IMR-90 (cell line): ENCODE measurements at regions not wholly inside any gene's neighbourhood (a gene's known extent, or its start where the extent isn't known, plus 50 kb on each side); places are given as distances from the start of the nearest gene placed in this dataset.

Source experiments
- ATAC-seq: fragments of 200-7000 bp; cut with Tn5 transposase; 2 replicates; pipeline ENCODE4 v1.9.1; 2020; ENCODE audit warnings: low read depth, mild to moderate bottlenecking, moderate library complexity
- BruUV-seq: library from RNA; stranded (reverse); fragments of 400-500 nt; replicated peaks from 2 replicates; lab custom pipeline; 2021; lab: Mats Ljungman, UMichigan
- CTCF ChIA-PET: fragments of 300-600 bp; formaldehyde crosslinking; extraction: SDS; loops from one replicate; lab custom pipeline; 2021; ENCODE audit warnings: antibody characterized with exemption; lab: Yijun Ruan, JAX
- POLR2A ChIA-PET: fragments of 300-600 bp; sonication (Branson Sonifier 250); formaldehyde crosslinking; loops from one replicate; lab custom pipeline; 2022; ENCODE audit warnings: antibody characterized with exemption; ENCODE audit not compliant: unreplicated experiment; lab: Charles Lee
- DNase-seq: peaks from one replicate; pipeline ENCODE4 v3.0.0; 2013
- H2AFZ ChIP-seq: replicated peaks from 2 replicates; pipeline ENCODE3; 2013; ENCODE audit warnings: low read length, mild to moderate bottlenecking; ENCODE audit not compliant: poor library complexity
- H2AK5ac ChIP-seq: 2 replicates; pipeline ENCODE4 v1.6.1; 2013; ENCODE audit warnings: low read depth, low read length, inconsistent platforms
- H2AK9ac ChIP-seq: replicated peaks from 2 replicates; pipeline ENCODE3; 2013; ENCODE audit warnings: mild to moderate bottlenecking, low read depth, low read length, moderate library complexity; ENCODE audit not compliant: poor library complexity
- H2BK120ac ChIP-seq: 2 replicates; pipeline ENCODE4 v1.6.1; 2013; ENCODE audit warnings: low read depth, low read length, inconsistent platforms
- H2BK15ac ChIP-seq: 3 replicates; pipeline ENCODE4 v1.6.1; 2013; ENCODE audit warnings: low read depth, low read length, inconsistent platforms
- H2BK20ac ChIP-seq: 2 replicates; pipeline ENCODE4 v1.6.1; 2013; ENCODE audit warnings: low read depth, mild to moderate bottlenecking, inconsistent platforms, low read length, moderate library complexity
- H2BK5ac ChIP-seq: 2 replicates; pipeline ENCODE4 v1.6.1; 2013; ENCODE audit warnings: mild to moderate bottlenecking, low read depth, low read length, inconsistent platforms; ENCODE audit not compliant: poor library complexity, severe bottlenecking
- H3K14ac ChIP-seq: replicated peaks from 2 replicates; pipeline ENCODE4 v1.6.1; 2013; ENCODE audit warnings: low read depth, low read length, inconsistent platforms
- H3K18ac ChIP-seq: 2 replicates; pipeline ENCODE4 v1.6.1; 2013; ENCODE audit warnings: low read depth, low read length, control low read depth
- H3K23ac ChIP-seq: 2 replicates; pipeline ENCODE4 v1.6.1; 2013; ENCODE audit warnings: low read depth, low read length, inconsistent platforms
- H3K27ac ChIP-seq: 2 replicates; pipeline ENCODE4 v1.5.1; 2013; ENCODE audit warnings: mild to moderate bottlenecking, control low read depth, low read length; ENCODE audit not compliant: insufficient read depth
- H3K27me3 ChIP-seq: 2 replicates; pipeline ENCODE4 v1.6.1; 2013; ENCODE audit warnings: low read length; ENCODE audit not compliant: control insufficient read depth, insufficient read depth
- H3K36me3 ChIP-seq: 2 replicates; pipeline ENCODE4 v1.6.1; 2013; ENCODE audit warnings: low read length, mixed read lengths; ENCODE audit not compliant: control insufficient read depth, insufficient read depth
- H3K4ac ChIP-seq: 2 replicates; pipeline ENCODE4 v1.6.1; 2013; ENCODE audit warnings: low read depth, low read length, inconsistent platforms
- H3K4me1 ChIP-seq: 2 replicates; pipeline ENCODE4 v1.6.1; 2013; ENCODE audit warnings: low read length, mixed read lengths; ENCODE audit not compliant: control insufficient read depth, insufficient read depth
- H3K4me2 ChIP-seq: 2 replicates; pipeline ENCODE4 v1.6.1; 2013; ENCODE audit warnings: low read depth, mild to moderate bottlenecking, control low read depth, low read length, moderate library complexity
- H3K4me3 ChIP-seq: 2 replicates; pipeline ENCODE4 v1.5.1; 2013; ENCODE audit warnings: low read depth, mild to moderate bottlenecking, control low read depth, low read length, moderate library complexity; ENCODE audit not compliant: insufficient read depth
- H3K56ac ChIP-seq: 2 replicates; pipeline ENCODE4 v1.6.1; 2013; ENCODE audit warnings: low read length, inconsistent platforms; ENCODE audit not compliant: insufficient read depth; ENCODE audit errors: extremely low read depth
- H3K79me1 ChIP-seq, 2 experiments: 2 replicates each; pipeline ENCODE4 v1.6.1; 2013; ENCODE audit warnings: low read length in 2 of 2, inconsistent platforms in 1 of 2, low read depth in 1 of 2
- H3K9ac ChIP-seq: 2 replicates; pipeline ENCODE4 v1.6.1; 2013; ENCODE audit warnings: low read depth, low read length, control low read depth
- H3K9me1 ChIP-seq: 2 replicates; pipeline ENCODE4 v1.6.1; 2013; ENCODE audit warnings: low read length, inconsistent platforms; ENCODE audit not compliant: insufficient read depth
- H3K9me3 ChIP-seq: 2 replicates; pipeline ENCODE4 v1.6.1; 2013; ENCODE audit warnings: low read length; ENCODE audit not compliant: control insufficient read depth, insufficient read depth
- H4K20me1 ChIP-seq: 2 replicates; pipeline ENCODE4 v1.6.1; 2013; ENCODE audit warnings: low read length, inconsistent platforms; ENCODE audit not compliant: insufficient read depth
- H4K5ac ChIP-seq: 2 replicates; pipeline ENCODE4 v1.6.1; 2013; ENCODE audit warnings: mild to moderate bottlenecking, low read depth, low read length, control low read depth
- H4K8ac ChIP-seq, 2 experiments: 2 replicates each; pipeline ENCODE4 v1.6.1; 2013; ENCODE audit warnings: low read depth in 2 of 2, low read length in 2 of 2, control low read depth in 1 of 2, inconsistent platforms in 1 of 2
- H4K91ac ChIP-seq: 2 replicates; pipeline ENCODE4 v1.6.1; 2013; ENCODE audit warnings: low read depth, low read length, inconsistent platforms; ENCODE audit not compliant: insufficient read depth
- BHLHE40 ChIP-seq: fragments of 150-350 bp; IDR thresholded peaks from 2 replicates; pipeline ENCODE4 v1.6.1; 2016; ENCODE audit warnings: mild to moderate bottlenecking, low read depth, low read length
- CEBPB ChIP-seq: IDR thresholded peaks from 2 replicates; pipeline ENCODE4 v1.6.1; 2012; ENCODE audit warnings: low read depth, low read length, improper control_type of control experiment
- CHD1 ChIP-seq: IDR thresholded peaks from 2 replicates; pipeline ENCODE4 v1.6.1; 2012; ENCODE audit warnings: low read depth, low read length, improper control_type of control experiment
- CTCF ChIP-seq: conservative IDR thresholded peaks from 2 replicates; pipeline ENCODE4 v1.5.1; 2012; ENCODE audit warnings: mild to moderate bottlenecking, low read depth, low read length, improper control_type of control experiment
- ELK1 ChIP-seq: fragments of 150-350 bp; IDR thresholded peaks from 2 replicates; pipeline ENCODE4 v1.6.1; 2016; ENCODE audit warnings: low read depth, mild to moderate bottlenecking, low read length, moderate library complexity, borderline replicate concordance
- FOS ChIP-seq: fragments of 150-350 bp; IDR thresholded peaks from 2 replicates; pipeline ENCODE4 v1.6.1; 2016; ENCODE audit warnings: low read depth, low read length
- MAFK ChIP-seq: IDR thresholded peaks from 2 replicates; pipeline ENCODE4 v1.6.1; 2012; ENCODE audit warnings: low read depth, low read length, improper control_type of control experiment
- MAZ ChIP-seq: IDR thresholded peaks from 2 replicates; pipeline ENCODE4 v1.6.1; 2012; ENCODE audit warnings: low read depth, mild to moderate bottlenecking, low read length, improper control_type of control experiment, moderate library complexity, borderline replicate concordance
- MXI1 ChIP-seq: IDR thresholded peaks from 2 replicates; pipeline ENCODE4 v1.6.1; 2012; ENCODE audit warnings: low read depth, mild to moderate bottlenecking, low read length, moderate library complexity, borderline replicate concordance
- NFE2L2 ChIP-seq: fragments of 150-350 bp; IDR thresholded peaks from 2 replicates; pipeline ENCODE4 v1.6.1; 2016; ENCODE audit warnings: low read depth, mild to moderate bottlenecking, low read length
- POLR2A ChIP-seq: IDR thresholded peaks from 2 replicates; pipeline ENCODE4 v1.6.1; 2012; ENCODE audit warnings: mild to moderate bottlenecking, low read depth, low read length
- RAD21 ChIP-seq: IDR thresholded peaks from 2 replicates; pipeline ENCODE4 v1.6.1; 2012; ENCODE audit warnings: low read length, improper control_type of control experiment
- RCOR1 ChIP-seq: IDR thresholded peaks from 2 replicates; pipeline ENCODE4 v1.6.1; 2012; ENCODE audit warnings: mild to moderate bottlenecking, low read length, improper control_type of control experiment; ENCODE audit not compliant: insufficient replicate concordance
- RFX5 ChIP-seq: IDR thresholded peaks from 2 replicates; pipeline ENCODE4 v1.8.0; 2012; ENCODE audit warnings: low read depth, mild to moderate bottlenecking, low read length, moderate library complexity
- SMC3 ChIP-seq: fragments of 150-350 bp; IDR thresholded peaks from 2 replicates; pipeline ENCODE4 v1.6.1; 2016; ENCODE audit warnings: low read depth, mild to moderate bottlenecking, antibody characterized with exemption, low read length, moderate library complexity
- USF2 ChIP-seq: fragments of 150-350 bp; IDR thresholded peaks from 2 replicates; pipeline ENCODE4 v1.6.1; 2017; ENCODE audit warnings: mild to moderate bottlenecking, antibody characterized with exemption, low read length, low read depth
- WGBS, 2 experiments: methylation state at CpG; one replicate each; pipeline versions ENCODE4 v1.1.5 to v1.1.7; 2013; ENCODE audit warnings: missing lambda C conversion rate in 2 of 2; ENCODE audit not compliant: insufficient read length in 1 of 2; ENCODE audit errors: extremely low coverage in 2 of 2; 5-methylcytosine and 5-hydroxymethylcytosine counted together
- dilution Hi-C: fragments of 300-500 bp; cut with HindIII; formaldehyde crosslinking; loops from one replicate; pipeline ENCODE4 v1.14.3; 2018; ENCODE audit warnings: low sequenced_read_pairs; ENCODE audit not compliant: unreplicated experiment
- in situ Hi-C: fragments of 300-500 bp; cut with MboI; formaldehyde crosslinking; loops from 3 replicates; pipeline ENCODE4 v1.14.3; 2019; ENCODE audit warnings: low sequenced_read_pairs, inconsistent platforms, mixed read lengths
- intact Hi-C: fragments of 100-400 bp; cut with micrococcal nuclease; formaldehyde crosslinking; loops from 2 replicates; pipeline ENCODE4 v1.10.0; 2022

GRCh38 chr20:57102566-57102965, 163.9 kb downstream of the BMP7 start:
- Histone ChIP-seq H3K18ac (no peak overlapping the region), H2AK5ac (no peak overlapping the region), H3K4me2 (no peak overlapping the region), H3K4me3 (no peak overlapping the region), H4K5ac (no peak overlapping the region), H3K14ac (no peak overlapping the region), H2BK20ac (no peak overlapping the region), H3K79me1 (no peaks in the 10 kb centered on the region), H3K27me3 (no peaks in the 10 kb centered on the region), H3K27ac (no peak overlapping the region), H3K4me1 (no peaks in the 10 kb centered on the region), H2BK5ac (no peak overlapping the region), H3K23ac (no peak overlapping the region), H2AFZ (no peak overlapping the region), H4K20me1 (no peaks in the 10 kb centered on the region), H3K9ac (no peak overlapping the region), H3K36me3 (no peaks in the 10 kb centered on the region), H4K8ac (no peak overlapping the region), H2AK9ac (no peak overlapping the region), H4K91ac (no peak overlapping the region), H2BK120ac (no peak overlapping the region), H3K4ac (no peak overlapping the region), H3K9me1 (no peaks in the 10 kb centered on the region), H3K56ac (no peak overlapping the region), H3K9me3 (peaks cover 3% of the 10 kb centered on the region; the same call in 1 of the 2 replicates), H2BK15ac (no peak overlapping the region)
- no peak for TF ChIP-seq POLR2A
- TF ChIP-seq CEBPB, result no peak
- TF ChIP-seq NFE2L2, result no peak
- TF ChIP-seq CHD1, result no peak
- TF ChIP-seq BHLHE40, result no peak
- TF ChIP-seq MAZ, result no peak
- TF ChIP-seq RFX5, result no peak
- TF ChIP-seq ELK1, result no peak
- no peak for TF ChIP-seq SMC3
- no peak for TF ChIP-seq RAD21
- TF ChIP-seq MAFK, result no peak
- TF ChIP-seq CTCF, result no peak
- no peak for TF ChIP-seq USF2
- TF ChIP-seq RCOR1, result no peak
- TF ChIP-seq MXI1, result no peak
- no peak for TF ChIP-seq FOS
- no TSS peak for BruUV-seq
- in situ Hi-C loops (no loop called here), intact Hi-C loops (no loop called here), dilution Hi-C loops (no loop called here)
- ChIA-PET POLR2A (no interaction called here), CTCF (no interaction called here)
- no peak for DNase-seq
- 80% methylated on average over 2 of the region's 10 CpGs; no CpG with 5 or more reads in 1 of the 2 experiments for WGBS, 2 experiments
- no peak for ATAC-seq
